GM23338 (cell line): ENCODE measurements at regions not wholly inside any gene's neighbourhood (a gene's known extent, or its start where the extent isn't known, plus 50 kb on each side); places are given as distances from the start of the nearest gene placed in this dataset.

Experiments
- ATAC-seq: fragments of 200-7000 bp; cut with Tn5 transposase; 3 replicates; pipeline ENCODE4 v1.9.1; 2020
- DNase-seq: peaks from one replicate; pipeline ENCODE4 v3.0.0-alpha.2; 2015; ENCODE audit warnings: low spot score
- H2AFZ ChIP-seq: fragments of 200-600 bp; sonication (generic); 2 replicates; pipeline ENCODE4 v1.8.0; 2016; ENCODE audit warnings: antibody characterized with exemption, mild to moderate bottlenecking, moderate library complexity
- H3F3A ChIP-seq: fragments of 200-600 bp; sonication (generic); replicated peaks from 2 replicates; pipeline ENCODE4 v1.8.0; 2017; ENCODE audit warnings: antibody characterized with exemption, mixed run types, low read depth
- H3K27ac ChIP-seq: fragments of 200-600 bp; sonication (generic); 2 replicates; pipeline ENCODE4 v1.6.1; 2016; ENCODE audit warnings: low read depth
- H3K27me3 ChIP-seq: fragments of 200-600 bp; sonication (generic); 2 replicates; pipeline ENCODE4 v1.8.0; 2016; ENCODE audit warnings: mild to moderate bottlenecking, mixed run types, moderate library complexity; ENCODE audit not compliant: insufficient read depth
- H3K36me3 ChIP-seq: fragments of 200-600 bp; sonication (generic); 2 replicates; pipeline ENCODE4 v1.8.0; 2016; ENCODE audit warnings: mild to moderate bottlenecking; ENCODE audit not compliant: insufficient read depth
- H3K4me1 ChIP-seq: fragments of 200-600 bp; sonication (generic); 2 replicates; pipeline ENCODE4 v1.8.0; 2016; ENCODE audit warnings: mild to moderate bottlenecking, moderate library complexity; ENCODE audit not compliant: insufficient read depth
- H3K4me2 ChIP-seq: fragments of 200-600 bp; sonication (generic); 2 replicates; pipeline ENCODE4 v1.7.1; 2017; ENCODE audit warnings: mixed run types
- H3K4me3 ChIP-seq: fragments of 200-600 bp; sonication (generic); 2 replicates; pipeline ENCODE4 v1.6.1; 2016; ENCODE audit warnings: mixed run types
- H3K79me2 ChIP-seq: fragments of 200-600 bp; sonication (generic); replicated peaks from 2 replicates; pipeline ENCODE4 v1.8.0; 2017; ENCODE audit warnings: mild to moderate bottlenecking; ENCODE audit not compliant: insufficient read depth
- H3K9me2 ChIP-seq: fragments of 200-600 bp; sonication (generic); 2 replicates; pipeline ENCODE4 v1.8.0; 2017; ENCODE audit not compliant: insufficient read depth
- H4K20me1 ChIP-seq: fragments of 200-600 bp; sonication (generic); replicated peaks from 2 replicates; pipeline ENCODE4 v1.8.0; 2017; ENCODE audit warnings: mild to moderate bottlenecking; ENCODE audit not compliant: insufficient read depth
- H3K27ac Mint-ChIP-seq: 2 replicates; pipeline ENCODE4 v1.8.0; 2020; ENCODE audit warnings: inconsistent platforms, mild to moderate bottlenecking, moderate library complexity, mixed read lengths
- H3K27me3 Mint-ChIP-seq: 3 replicates; pipeline ENCODE4 v1.8.0; 2022; ENCODE audit warnings: low read depth, mild to moderate bottlenecking, moderate library complexity, mixed read lengths, inconsistent platforms; ENCODE audit not compliant: insufficient read depth, poor library complexity
- H3K36me3 Mint-ChIP-seq: 3 replicates; pipeline ENCODE4 v1.8.0; 2021; ENCODE audit warnings: low read depth, mild to moderate bottlenecking, inconsistent platforms, moderate library complexity, mixed read lengths
- H3K4me1 Mint-ChIP-seq: 3 replicates; pipeline ENCODE4 v1.8.0; 2020; ENCODE audit warnings: mild to moderate bottlenecking, inconsistent platforms, mixed read lengths
- H3K4me3 Mint-ChIP-seq: 3 replicates; pipeline ENCODE4 v1.8.0; 2021; ENCODE audit warnings: moderate library complexity, mild to moderate bottlenecking, inconsistent platforms, mixed read lengths
- H3K9me3 Mint-ChIP-seq: 3 replicates; pipeline ENCODE4 v1.8.0; 2020; ENCODE audit warnings: moderate library complexity, mild to moderate bottlenecking, inconsistent platforms, mixed read lengths
- CREB1 ChIP-seq: fragments of 250-450 bp; sonication (Bioruptor Pico); IDR thresholded peaks from 2 replicates; pipeline ENCODE4 v1.5.0; 2020; ENCODE audit warnings: low read depth, mild to moderate bottlenecking, moderate library complexity
- CTCF ChIP-seq, 2 experiments: fragments of 200-600 bp in 1 of 2; sonication (generic) in 1 of 2; conservative IDR thresholded peaks; 2 replicates each; pipeline versions ENCODE4 v1.5.1 to v1.6.1; 2016 to 2017; ENCODE audit warnings: antibody characterized with exemption in 2 of 2, low read depth in 2 of 2, mild to moderate bottlenecking in 2 of 2, moderate library complexity in 1 of 2
- ETS1 ChIP-seq: IDR thresholded peaks from 2 replicates; pipeline ENCODE4 v1.6.1; 2016; ENCODE audit warnings: antibody characterized with exemption
- EZH2 ChIP-seq: fragments of 200-600 bp; sonication (generic); IDR thresholded peaks from one replicate; pipeline ENCODE4 v1.8.0; 2017; ENCODE audit warnings: antibody characterized with exemption, mild to moderate bottlenecking, low read depth; ENCODE audit not compliant: unreplicated experiment
- EZH2phosphoT487 ChIP-seq: fragments of 200-600 bp; sonication (generic); IDR thresholded peaks from one replicate; pipeline ENCODE4 v1.8.1; 2018; ENCODE audit warnings: antibody characterized with exemption; ENCODE audit not compliant: unreplicated experiment
- JUNB ChIP-seq: IDR thresholded peaks from one replicate; pipeline ENCODE4 v1.6.1; 2016; ENCODE audit warnings: antibody characterized with exemption; ENCODE audit not compliant: unreplicated experiment
- NANOG ChIP-seq: IDR thresholded peaks from 2 replicates; pipeline ENCODE4 v1.6.1; 2016; ENCODE audit warnings: antibody characterized with exemption, borderline replicate concordance
- POLR2AphosphoS5 ChIP-seq: IDR thresholded peaks from 2 replicates; pipeline ENCODE4 v1.6.1; 2016; ENCODE audit warnings: antibody characterized with exemption, low read depth
- REST ChIP-seq: IDR thresholded peaks from one replicate; pipeline ENCODE4 v1.6.1; 2018; ENCODE audit warnings: antibody characterized with exemption; ENCODE audit not compliant: unreplicated experiment
- STAT1 ChIP-seq: IDR thresholded peaks from one replicate; pipeline ENCODE4 v1.6.1; 2016; ENCODE audit warnings: antibody characterized with exemption; ENCODE audit not compliant: unreplicated experiment
- ZNF114 ChIP-seq: fragments of 250-450 bp; sonication (Bioruptor Pico); IDR thresholded peaks from 2 replicates; pipeline ENCODE4 v1.5.0; 2020; ENCODE audit warnings: mild to moderate bottlenecking, moderate library complexity
- ZNF331 ChIP-seq: fragments of 250-450 bp; sonication (Bioruptor Pico); IDR thresholded peaks from 2 replicates; pipeline ENCODE4 v1.5.0; 2020; ENCODE audit warnings: low read depth, mild to moderate bottlenecking, moderate library complexity
- ZNF462 ChIP-seq: fragments of 250-450 bp; sonication (Bioruptor Pico); IDR thresholded peaks from 2 replicates; pipeline ENCODE4 v1.5.0; 2020; ENCODE audit warnings: mild to moderate bottlenecking, moderate library complexity

- TF ChIP-seq POLR2AphosphoS5 (no peak), ETS1 (no peak), EZH2phosphoT487 (no peak), EZH2 (no peak), ZNF331 (CRISPR knock-in tag) (no peak), NANOG (no peak), CREB1 (no peak), CTCF (conservative IDR thresholded peaks at IDR 0.05; ENCODE audit: low read depth in 2 of 2) (no peak), REST (no peak), ZNF114 (CRISPR knock-in tag) (no peak), STAT1 (no peak), ZNF462 (CRISPR knock-in tag) (no peak), JUNB (no peak)
- no peak overlapping the region; the same call in 1 of the 2 replicates for H3K27ac Mint-ChIP-seq
- H3K36me3 ChIP-seq: no peaks in the 10 kb centered on the region
- no peaks in the 10 kb centered on the region for H3K27me3 Mint-ChIP-seq
- no peaks in the 10 kb centered on the region for H3K4me1 ChIP-seq
- no peak overlapping the region for H2AFZ ChIP-seq
- H3F3A ChIP-seq: no peaks in the 10 kb centered on the region
- no peaks in the 10 kb centered on the region for H3K9me3 Mint-ChIP-seq
- H3K27ac ChIP-seq: no peak overlapping the region
- H3K79me2 ChIP-seq: no peaks in the 10 kb centered on the region
- no peaks in the 10 kb centered on the region for H3K4me1 Mint-ChIP-seq
- ATAC-seq (no peak), DNase-seq (no peak)
- H3K36me3 Mint-ChIP-seq: no peaks in the 10 kb centered on the region
- no peak overlapping the region for H3K4me3 ChIP-seq
- no peaks in the 10 kb centered on the region for H4K20me1 ChIP-seq
- H3K27me3 ChIP-seq: no peaks in the 10 kb centered on the region
- H3K4me2 ChIP-seq: no peak overlapping the region
- no peak overlapping the region for H3K4me3 Mint-ChIP-seq
- H3K9me2 ChIP-seq: peaks cover 5% of the 10 kb centered on the region; the same call in 1 of the 2 replicates
Measured at GRCh38 chr14:49209416-49209815, 376.8 kb downstream of the RPS29 start.
